ENCODE measurements at regions not wholly inside any gene's neighbourhood (a gene's known extent, or its start where the extent isn't known, plus 50 kb on each side); places are given as distances from the start of the nearest gene placed in this dataset.
"Not testable (repeated sequence)": the region's sequence is repeated elsewhere in the genome, so short reads cannot be mapped to it uniquely, and the experiment has no call there.

DNA sequence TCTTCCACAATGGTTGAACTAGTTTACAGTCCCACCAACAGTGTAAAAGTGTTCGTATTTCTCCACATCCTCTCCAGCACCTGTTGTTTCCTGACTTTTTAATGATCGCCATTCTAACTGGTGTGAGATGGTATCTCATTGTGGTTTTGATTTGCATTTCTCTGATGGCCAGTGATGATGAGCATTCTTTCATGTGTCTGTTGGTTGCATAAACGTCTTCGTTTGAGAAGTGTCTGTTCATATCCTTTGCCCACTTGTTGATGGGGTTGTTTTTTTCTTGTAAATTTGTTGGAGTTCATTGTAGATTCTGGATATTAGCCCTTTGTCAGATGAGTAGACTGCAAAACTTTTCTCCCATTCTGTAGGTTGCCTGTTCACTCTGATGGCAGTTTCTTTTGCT is 319.9 kb downstream of the FBXO8 start:
- not testable (repeated sequence) for H3K4me3 Mint-ChIP-seq, H3K27ac Mint-ChIP-seq, H3K4me1 Mint-ChIP-seq, H3K9me3 Mint-ChIP-seq, H3K27me3 Mint-ChIP-seq, H3K36me3 Mint-ChIP-seq

DNA sequence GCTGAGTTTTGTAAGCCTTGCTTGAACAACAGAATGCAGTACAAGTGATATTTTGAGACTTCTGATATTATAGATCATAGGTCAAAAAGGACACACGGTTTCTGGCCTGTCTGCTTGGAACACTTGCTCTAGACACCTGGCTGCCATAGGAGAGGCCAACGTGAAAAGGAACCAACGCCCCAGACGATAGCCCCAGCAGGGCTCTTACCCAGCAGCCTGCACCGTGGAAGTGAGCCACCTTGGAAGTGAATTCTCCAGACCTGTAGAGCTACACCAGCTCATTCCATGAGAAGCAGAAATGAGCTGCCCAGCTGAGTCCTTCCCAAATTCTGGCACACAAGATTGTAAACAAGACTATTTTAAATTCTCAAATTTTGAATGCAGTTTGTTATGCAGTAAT is 323.1 kb downstream of the FBXO8 start:
- no peaks in the 10 kb centered on the region for H3K4me1 Mint-ChIP-seq
- H3K27me3 Mint-ChIP-seq, result no peaks in the 10 kb centered on the region
- no peaks in the 10 kb centered on the region for H3K36me3 Mint-ChIP-seq
- H3K27ac Mint-ChIP-seq, result no peak overlapping the region
- no peak overlapping the region for H3K4me3 Mint-ChIP-seq
- H3K9me3 Mint-ChIP-seq, result peaks cover 0 to 3% (median 2%) of the 10 kb centered on the region in 3 donors

DNA sequence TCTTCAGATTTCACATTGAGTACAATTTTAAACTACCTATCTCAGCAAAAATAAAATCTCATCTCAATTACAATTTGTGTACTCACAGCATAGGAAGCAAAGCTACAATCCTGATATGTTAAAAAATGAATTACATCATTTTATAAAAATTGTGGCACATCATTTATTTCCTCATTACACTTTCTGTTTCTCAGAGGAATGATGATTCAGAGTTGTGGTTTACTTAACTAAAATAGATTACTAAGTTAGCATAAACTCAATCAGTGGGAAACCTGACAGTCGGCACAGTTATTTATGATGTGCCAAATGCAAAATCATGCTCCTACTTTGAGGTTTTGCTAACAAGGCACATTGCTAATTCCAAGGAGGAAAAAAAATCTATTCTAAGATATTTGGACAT is 325.0 kb downstream of the FBXO8 start:
- no peaks in the 10 kb centered on the region for H3K27me3 Mint-ChIP-seq
- H3K36me3 Mint-ChIP-seq, result no peaks in the 10 kb centered on the region
- H3K4me1 Mint-ChIP-seq, result no peaks in the 10 kb centered on the region
- H3K4me3 Mint-ChIP-seq, result no peak overlapping the region
- no peak overlapping the region for H3K27ac Mint-ChIP-seq
- peaks cover 0 to 3% (median 2%) of the 10 kb centered on the region in 3 donors for H3K9me3 Mint-ChIP-seq

DNA sequence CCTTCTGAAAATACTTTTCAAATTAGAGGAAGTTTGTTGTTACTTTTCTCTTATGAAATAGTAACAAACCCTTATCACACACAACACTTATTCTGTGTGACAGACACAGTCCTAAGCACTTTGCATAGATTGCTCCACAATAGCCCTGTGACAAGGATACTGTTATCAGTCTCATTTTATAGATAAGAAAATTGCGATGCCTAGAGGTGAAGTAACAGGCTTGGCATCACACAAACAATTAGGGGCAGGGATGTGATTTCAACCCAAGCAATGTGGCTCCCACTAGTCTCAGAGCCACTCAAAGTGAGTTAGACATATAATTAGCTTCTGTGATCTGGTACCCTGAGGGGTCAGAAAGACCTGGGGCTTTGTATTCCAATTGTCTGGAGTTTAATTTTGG is 339.9 kb downstream of the FBXO8 start:
- H3K27me3 Mint-ChIP-seq, result no peaks in the 10 kb centered on the region
- H3K36me3 Mint-ChIP-seq, result no peaks in the 10 kb centered on the region
- no peak overlapping the region for H3K27ac Mint-ChIP-seq
- no peaks in the 10 kb centered on the region for H3K4me1 Mint-ChIP-seq
- peaks cover 0 to 2% (median 0%) of the 10 kb centered on the region in 3 donors for H3K9me3 Mint-ChIP-seq
- no peak overlapping the region for H3K4me3 Mint-ChIP-seq

DNA sequence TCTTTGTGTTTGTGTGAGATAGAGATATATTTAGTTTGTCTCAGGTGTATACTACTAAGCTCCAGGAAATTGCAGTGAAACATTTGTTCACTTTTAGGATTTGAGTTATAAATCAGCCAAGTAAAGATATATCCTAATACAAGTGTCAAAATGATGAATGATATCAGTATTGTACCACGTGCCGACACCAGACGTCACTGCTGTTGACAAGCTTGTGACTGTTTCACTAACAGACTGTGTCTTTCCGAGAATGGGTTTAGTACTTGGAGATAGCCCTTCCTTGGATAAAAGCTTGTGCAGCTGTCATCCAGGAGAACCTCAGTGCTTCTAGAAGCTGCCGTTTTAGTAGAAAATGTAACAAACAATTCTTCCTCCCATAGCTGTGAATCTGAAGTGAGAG is 343.3 kb downstream of the FBXO8 start:
- no peak overlapping the region for H3K27ac Mint-ChIP-seq
- no peaks in the 10 kb centered on the region for H3K27me3 Mint-ChIP-seq
- H3K4me3 Mint-ChIP-seq, result no peak overlapping the region
- no peaks in the 10 kb centered on the region for H3K36me3 Mint-ChIP-seq
- no peaks in the 10 kb centered on the region for H3K4me1 Mint-ChIP-seq
- peaks cover 0 to 2% (median 0%) of the 10 kb centered on the region in 3 donors for H3K9me3 Mint-ChIP-seq

DNA sequence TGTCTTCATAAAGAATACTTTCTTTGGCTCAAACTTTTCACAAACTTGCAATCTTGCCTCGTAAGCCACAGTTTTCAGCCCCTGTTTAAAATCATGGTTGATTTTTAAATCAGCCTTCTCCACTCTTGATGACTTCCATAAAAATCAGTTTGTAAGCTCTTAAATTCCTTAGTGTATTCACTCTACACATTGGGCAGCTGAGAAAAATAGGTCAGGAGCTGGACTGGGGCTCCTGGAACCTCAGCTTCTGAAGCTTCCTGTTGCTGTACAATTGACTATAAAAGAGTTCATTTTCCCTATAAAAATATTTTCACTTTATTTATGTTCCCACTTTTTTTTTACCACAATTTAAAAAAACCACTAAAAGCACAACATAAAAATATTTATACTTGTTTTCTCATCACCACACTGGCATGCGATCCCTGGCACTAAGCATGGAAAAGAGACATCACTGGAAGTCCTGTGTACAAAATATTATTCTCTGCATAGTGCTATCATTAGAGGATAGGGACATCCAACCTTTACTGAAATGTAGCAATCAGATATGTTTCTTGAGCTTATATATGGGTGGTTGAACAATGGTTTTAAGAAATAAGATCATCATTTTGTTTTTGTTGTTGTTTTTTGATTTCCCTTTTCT is 345.7 kb downstream of the FBXO8 start:
- peaks cover 0 to 2% (median 0%) of the 10 kb centered on the region in 3 donors for H3K9me3 Mint-ChIP-seq
- H3K4me1 Mint-ChIP-seq, result no peaks in the 10 kb centered on the region
- no peak overlapping the region for H3K4me3 Mint-ChIP-seq
- no peaks in the 10 kb centered on the region for H3K27me3 Mint-ChIP-seq
- no peak overlapping the region for H3K27ac Mint-ChIP-seq
- H3K36me3 Mint-ChIP-seq, result no peaks in the 10 kb centered on the region

DNA sequence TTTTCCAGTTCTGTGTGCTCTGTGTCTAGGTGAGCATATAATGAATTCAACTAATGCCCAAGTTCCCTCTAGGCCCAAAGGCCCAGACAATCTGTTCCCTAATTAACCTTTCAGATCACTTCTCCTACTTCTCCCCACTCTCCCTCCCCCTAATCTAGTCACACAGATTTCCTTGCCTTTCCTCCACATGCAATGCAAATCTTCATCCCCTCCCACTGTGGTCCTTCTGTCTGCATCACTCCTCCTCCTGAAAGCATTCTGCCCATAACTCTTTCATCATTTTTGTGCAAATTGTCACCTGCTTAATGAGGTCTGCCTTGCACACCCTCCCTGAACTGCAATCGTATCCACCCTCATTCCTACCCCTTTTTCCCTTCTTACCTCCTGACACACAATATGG is 346.6 kb downstream of the FBXO8 start:
- H3K36me3 Mint-ChIP-seq, result no peaks in the 10 kb centered on the region
- H3K4me1 Mint-ChIP-seq, result no peaks in the 10 kb centered on the region
- H3K27ac Mint-ChIP-seq, result no peak overlapping the region
- H3K9me3 Mint-ChIP-seq, result peaks cover 0 to 2% (median 0%) of the 10 kb centered on the region in 3 donors
- no peaks in the 10 kb centered on the region for H3K27me3 Mint-ChIP-seq
- H3K4me3 Mint-ChIP-seq, result no peak overlapping the region

DNA sequence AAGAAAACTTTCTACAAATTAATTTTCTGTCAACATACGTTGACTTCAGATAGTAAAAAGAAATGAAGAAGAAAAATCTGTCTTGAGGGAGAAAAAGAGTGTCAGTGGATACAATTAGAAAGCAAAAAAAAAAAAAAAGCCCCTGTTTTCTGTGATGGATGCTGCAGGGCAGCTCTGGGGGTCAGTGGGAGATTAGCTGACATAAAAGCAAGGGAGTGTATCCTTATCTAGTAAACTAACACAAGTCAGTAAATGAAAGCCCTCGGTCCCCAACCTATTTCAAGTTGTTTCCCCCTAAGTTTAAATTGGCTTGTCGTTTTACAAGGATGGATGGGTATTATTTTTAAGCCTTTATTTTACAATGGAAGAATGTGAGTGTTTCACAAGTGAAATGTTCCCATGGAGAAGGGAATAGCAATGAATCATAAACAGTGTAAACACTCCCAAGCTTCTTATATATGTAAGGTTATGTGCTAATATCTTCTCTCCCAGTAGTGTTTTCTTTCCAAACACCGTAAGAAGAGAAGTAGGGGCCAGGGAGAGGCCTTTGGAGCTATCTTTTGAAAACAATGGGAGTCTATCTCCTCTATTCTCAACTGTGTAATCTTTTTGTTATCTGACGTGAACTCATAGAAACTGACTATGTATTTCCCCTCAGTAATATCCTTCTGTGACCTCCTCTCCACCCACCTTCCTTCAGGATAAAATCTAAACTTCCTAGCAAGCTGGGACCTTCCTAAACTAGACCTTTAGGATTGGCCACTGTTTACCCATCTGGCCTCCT is 347.7 kb downstream of the FBXO8 start:
- Mint-ChIP-seq H3K27ac (no peak overlapping the region), H3K4me3 (no peak overlapping the region), H3K9me3 (peaks cover 0 to 2% (median 0%) of the 10 kb centered on the region in 3 donors), H3K27me3 (no peaks in the 10 kb centered on the region), H3K36me3 (no peaks in the 10 kb centered on the region), H3K4me1 (no peaks in the 10 kb centered on the region)

DNA sequence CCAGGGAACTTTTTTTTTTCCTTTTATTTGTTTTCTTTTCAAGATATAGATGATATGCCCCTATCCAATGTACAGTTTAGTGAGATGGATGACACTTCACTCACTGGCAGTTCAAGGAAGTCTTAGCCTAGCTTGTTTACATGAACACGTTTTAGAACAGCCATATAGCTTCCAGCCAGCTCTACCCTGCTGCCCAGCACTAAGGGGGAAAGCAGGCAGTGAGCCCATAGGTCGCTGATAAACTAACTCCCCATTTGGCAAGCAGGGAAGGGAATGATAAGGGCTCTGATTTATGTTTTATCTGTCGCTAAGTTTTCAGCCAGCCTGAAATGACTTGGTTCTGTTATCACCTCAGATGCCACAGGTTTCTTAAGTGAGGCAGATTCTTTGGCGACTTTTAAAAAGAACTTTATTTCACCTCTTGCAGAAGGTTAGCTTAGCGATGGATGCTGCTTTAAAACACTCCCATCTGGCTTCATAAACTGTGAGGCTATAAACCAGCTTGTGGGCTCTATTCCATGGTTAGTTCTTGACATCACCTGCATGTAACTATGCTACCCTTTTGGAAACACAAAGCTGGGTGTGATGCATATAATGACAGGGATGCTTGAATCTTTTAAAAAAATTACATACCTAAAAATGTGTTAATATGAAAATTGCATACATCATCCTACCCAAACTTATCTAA is 348.4 kb downstream of the FBXO8 start:
- Mint-ChIP-seq H3K36me3 (no peaks in the 10 kb centered on the region), H3K4me3 (no peak overlapping the region), H3K9me3 (peaks cover 0 to 2% (median 0%) of the 10 kb centered on the region in 3 donors), H3K27ac (no peak overlapping the region), H3K27me3 (no peaks in the 10 kb centered on the region), H3K4me1 (no peaks in the 10 kb centered on the region)

DNA sequence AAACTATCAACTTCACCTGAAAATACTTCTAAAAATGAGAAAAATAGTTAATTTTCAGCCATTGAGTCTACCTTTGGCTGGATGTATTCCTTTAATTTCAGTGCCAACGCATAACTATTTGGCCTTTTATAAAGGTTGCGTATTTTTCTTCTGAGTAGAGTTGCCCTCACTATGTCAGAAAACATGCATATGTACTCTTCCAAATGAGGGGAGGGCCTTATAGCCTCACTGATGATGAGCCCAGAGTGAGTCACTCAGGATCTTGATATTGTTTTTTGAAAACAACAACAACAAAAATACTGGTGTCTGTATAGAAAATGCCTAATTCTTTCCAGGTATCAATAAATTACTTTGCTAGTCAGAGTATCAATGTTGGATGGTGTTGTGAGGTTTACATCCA is 349.3 kb downstream of the FBXO8 start:
- H3K4me1 Mint-ChIP-seq, result no peaks in the 10 kb centered on the region
- H3K36me3 Mint-ChIP-seq, result no peaks in the 10 kb centered on the region
- no peak overlapping the region for H3K4me3 Mint-ChIP-seq
- peaks cover 0 to 2% (median 0%) of the 10 kb centered on the region in 3 donors for H3K9me3 Mint-ChIP-seq
- H3K27ac Mint-ChIP-seq, result no peak overlapping the region
- H3K27me3 Mint-ChIP-seq, result no peaks in the 10 kb centered on the region

DNA sequence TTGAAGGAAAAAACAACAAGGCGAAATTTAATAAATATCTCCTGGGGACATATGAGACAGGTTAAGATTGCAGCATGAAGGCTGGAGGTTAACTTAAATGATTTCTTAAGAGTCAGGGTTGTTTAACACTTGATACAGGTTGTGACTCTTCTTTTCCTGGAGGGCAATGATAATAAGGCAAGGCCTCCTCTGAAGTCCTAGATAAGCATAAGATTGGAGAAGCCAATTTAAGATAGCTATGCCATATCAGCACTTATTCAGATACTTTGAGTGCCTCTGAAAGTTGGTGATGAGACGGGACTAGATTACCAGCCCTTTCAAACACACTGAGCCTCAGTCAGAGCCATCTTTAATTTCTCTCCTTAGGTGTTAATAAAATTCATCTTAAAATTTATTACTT is 350.8 kb downstream of the FBXO8 start:
- H3K27ac Mint-ChIP-seq, result no peak overlapping the region
- H3K36me3 Mint-ChIP-seq, result no peaks in the 10 kb centered on the region

DNA sequence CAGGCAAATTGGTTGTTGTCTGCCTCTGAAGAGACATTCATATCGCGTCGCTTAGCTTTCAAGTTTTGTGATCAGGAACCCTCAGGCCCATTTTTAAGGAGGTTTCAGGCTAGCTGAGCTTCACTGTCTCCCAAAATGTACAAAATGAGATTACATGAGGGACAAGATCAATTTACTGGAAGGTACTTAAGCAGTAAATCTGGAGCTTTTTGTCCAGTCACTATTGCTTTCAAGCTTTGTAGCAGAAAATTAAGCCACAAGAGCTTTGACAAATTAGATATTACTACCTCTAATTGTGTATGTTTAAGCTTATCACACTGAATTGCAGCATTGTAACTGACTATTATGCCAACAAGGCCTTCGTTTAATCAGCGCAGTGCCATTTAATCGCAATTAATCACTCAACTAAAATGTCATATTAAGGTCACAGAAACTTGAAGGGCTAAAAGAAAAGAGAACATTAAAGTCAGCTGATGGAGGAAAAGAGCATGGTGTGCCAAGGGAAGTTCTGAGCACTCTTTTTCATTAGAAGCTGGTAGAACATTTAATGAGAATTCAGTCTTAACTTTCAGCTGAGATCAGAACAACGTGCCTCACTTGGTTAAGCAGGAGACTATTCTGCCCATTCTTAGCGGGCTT is 353.0 kb downstream of the FBXO8 start:
- Mint-ChIP-seq H3K27me3 (no peaks in the 10 kb centered on the region), H3K27ac (no peak overlapping the region), H3K4me1 (no peaks in the 10 kb centered on the region), H3K9me3 (peaks cover 0 to 4% (median 0%) of the 10 kb centered on the region in 3 donors), H3K4me3 (no peak overlapping the region), H3K36me3 (no peaks in the 10 kb centered on the region)

More for the DNA sequence above, 350.8 kb downstream of the FBXO8 start:
- H3K27me3 Mint-ChIP-seq, result no peaks in the 10 kb centered on the region
- peaks cover 0 to 2% (median 0%) of the 10 kb centered on the region in 3 donors for H3K9me3 Mint-ChIP-seq
- no peaks in the 10 kb centered on the region for H3K4me1 Mint-ChIP-seq
- H3K4me3 Mint-ChIP-seq, result no peak overlapping the region

DNA sequence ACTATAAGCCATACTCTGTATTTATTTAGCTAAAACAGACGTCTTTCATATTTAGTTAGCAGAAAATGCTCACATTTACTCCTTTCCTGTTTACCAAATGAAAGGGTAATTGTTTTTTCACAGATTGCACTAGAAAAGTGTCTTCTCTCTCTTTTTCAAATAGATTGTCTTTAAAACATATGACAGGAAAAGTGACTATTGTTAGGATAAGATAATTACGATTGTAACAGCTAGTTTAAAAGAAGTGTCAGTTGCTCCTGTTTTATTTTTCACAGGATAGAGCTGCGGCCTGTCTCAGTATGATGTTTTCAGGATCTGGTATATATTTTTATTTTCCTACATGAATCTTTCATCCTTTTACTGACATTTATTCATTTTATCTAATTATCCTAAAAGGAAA is 353.5 kb downstream of the FBXO8 start:
- Mint-ChIP-seq H3K4me1 (no peaks in the 10 kb centered on the region), H3K9me3 (peaks cover 0 to 4% (median 0%) of the 10 kb centered on the region in 3 donors), H3K36me3 (no peaks in the 10 kb centered on the region), H3K27ac (no peak overlapping the region), H3K4me3 (no peak overlapping the region), H3K27me3 (no peaks in the 10 kb centered on the region)

DNA sequence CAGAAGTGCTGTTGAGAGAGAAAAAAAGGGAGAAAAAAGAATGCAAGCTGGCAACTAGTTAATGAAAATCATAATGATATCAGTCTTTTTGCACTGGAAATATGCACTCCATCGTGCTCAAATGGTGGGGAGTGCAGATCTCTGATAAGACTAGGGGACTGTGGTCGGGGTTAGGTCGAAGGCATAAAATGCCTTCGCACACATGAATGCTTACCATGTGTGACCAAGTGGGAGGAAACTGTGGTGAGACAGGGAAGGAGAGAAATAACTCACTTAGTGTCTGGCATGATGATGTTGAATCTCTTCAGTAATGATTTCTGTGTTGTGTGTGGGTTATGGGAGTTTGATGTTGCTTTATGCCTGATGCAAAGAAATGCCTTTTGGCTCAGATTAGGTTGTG is 358.9 kb downstream of the FBXO8 start:
- Mint-ChIP-seq H3K27me3 (no peaks in the 10 kb centered on the region), H3K4me3 (no peak overlapping the region), H3K36me3 (no peaks in the 10 kb centered on the region)

DNA sequence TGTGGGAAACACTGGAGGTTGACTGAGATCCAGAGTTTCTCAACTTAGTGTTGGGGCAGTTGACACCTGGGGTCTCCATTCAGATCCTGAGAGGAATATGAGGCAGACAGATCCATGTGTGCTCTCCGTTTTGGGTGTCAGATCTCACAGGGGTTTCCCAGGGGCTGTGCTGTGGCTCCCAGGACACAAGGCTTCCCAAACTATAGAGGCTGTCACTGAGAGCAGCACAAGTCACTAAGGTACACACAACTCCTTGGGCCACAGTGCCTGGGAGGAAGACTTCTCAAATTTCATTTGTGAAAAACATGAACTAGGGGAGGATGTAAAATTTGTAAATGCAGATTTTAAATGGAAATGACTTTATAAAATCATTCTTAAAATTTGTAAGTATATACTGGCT is 363.6 kb downstream of the FBXO8 start:
- Mint-ChIP-seq H3K9me3 (peaks cover 0 to 1% (median 0%) of the 10 kb centered on the region in 3 donors), H3K27me3 (no peaks in the 10 kb centered on the region), H3K36me3 (no peaks in the 10 kb centered on the region), H3K27ac (no peak overlapping the region), H3K4me3 (no peak overlapping the region), H3K4me1 (no peaks in the 10 kb centered on the region)

More for the DNA sequence above, 358.9 kb downstream of the FBXO8 start:
- Mint-ChIP-seq H3K9me3 (peaks cover 0 to 3% (median 0%) of the 10 kb centered on the region in 3 donors), H3K4me1 (no peaks in the 10 kb centered on the region), H3K27ac (no peak overlapping the region)

Data from IgD-negative memory B cell (primary cell).